GM12864 (cell line): ENCODE measurements at regions not wholly inside any gene's neighbourhood (a gene's known extent, or its start where the extent isn't known, plus 50 kb on each side); places are given as distances from the start of the nearest gene placed in this dataset.

ENCODE experiments used
- DNase-seq: peaks from one replicate; pipeline ENCODE4 v3.0.0-alpha.2; 2011; ENCODE audit warnings: low read depth
- H3K4me3 ChIP-seq: 2 replicates; pipeline ENCODE4 v1.5.1; 2011; ENCODE audit warnings: mild to moderate bottlenecking, low read depth, low read length, control low read depth
- TF ChIP-seq, protein P1 (sequence below): IDR thresholded peaks from 2 replicates; pipeline ENCODE4 v1.5.1; 2011; ENCODE audit warnings: low read depth, mild to moderate bottlenecking, moderate library complexity, low read length, control low read depth, inconsistent platforms; ENCODE audit errors: missing control alignments

DNA sequence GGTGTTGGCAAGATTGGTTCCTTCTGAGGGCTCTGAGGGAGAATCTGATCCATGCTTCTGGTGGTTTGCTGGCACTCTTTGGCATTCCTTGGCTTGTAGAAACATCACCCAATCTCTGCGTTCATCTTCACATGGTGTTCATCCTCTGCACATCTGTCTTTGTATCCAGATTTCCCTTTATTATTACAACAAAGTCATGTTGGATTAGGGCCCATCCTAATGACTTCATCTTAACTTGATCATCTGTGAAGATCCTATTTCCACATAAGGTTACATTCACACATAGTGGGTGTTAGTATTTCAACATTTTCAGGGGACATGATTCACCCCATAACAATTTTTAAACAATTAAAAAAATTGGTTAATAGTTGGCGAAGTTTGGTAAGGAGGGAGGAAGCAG lies 177.4 kb upstream of the CWC22 start:
- DNase-seq: no peak
- TF ChIP-seq, protein P1, sequence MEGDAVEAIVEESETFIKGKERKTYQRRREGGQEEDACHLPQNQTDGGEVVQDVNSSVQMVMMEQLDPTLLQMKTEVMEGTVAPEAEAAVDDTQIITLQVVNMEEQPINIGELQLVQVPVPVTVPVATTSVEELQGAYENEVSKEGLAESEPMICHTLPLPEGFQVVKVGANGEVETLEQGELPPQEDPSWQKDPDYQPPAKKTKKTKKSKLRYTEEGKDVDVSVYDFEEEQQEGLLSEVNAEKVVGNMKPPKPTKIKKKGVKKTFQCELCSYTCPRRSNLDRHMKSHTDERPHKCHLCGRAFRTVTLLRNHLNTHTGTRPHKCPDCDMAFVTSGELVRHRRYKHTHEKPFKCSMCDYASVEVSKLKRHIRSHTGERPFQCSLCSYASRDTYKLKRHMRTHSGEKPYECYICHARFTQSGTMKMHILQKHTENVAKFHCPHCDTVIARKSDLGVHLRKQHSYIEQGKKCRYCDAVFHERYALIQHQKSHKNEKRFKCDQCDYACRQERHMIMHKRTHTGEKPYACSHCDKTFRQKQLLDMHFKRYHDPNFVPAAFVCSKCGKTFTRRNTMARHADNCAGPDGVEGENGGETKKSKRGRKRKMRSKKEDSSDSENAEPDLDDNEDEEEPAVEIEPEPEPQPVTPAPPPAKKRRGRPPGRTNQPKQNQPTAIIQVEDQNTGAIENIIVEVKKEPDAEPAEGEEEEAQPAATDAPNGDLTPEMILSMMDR: no peak
- H3K4me3 ChIP-seq: no peak overlapping the region

DNA sequence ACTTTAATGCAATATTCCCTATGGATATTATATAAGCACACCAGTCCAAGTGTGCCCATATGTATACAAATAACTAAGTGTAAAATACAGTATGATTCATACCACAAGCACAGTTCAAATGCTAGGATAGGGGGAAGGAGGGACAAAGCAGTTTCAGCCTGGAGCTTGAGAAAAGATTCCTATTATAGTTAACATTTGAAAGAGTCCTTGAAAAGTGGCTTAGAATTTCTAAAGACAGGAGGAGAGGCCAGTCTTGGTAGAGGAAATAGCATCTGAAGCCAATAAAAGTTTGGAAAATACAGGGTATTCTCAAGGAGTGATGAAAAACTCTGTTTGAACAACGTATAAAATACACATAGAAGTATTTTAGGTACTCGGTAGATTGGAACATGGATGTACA lies 173.4 kb upstream of the CWC22 start:
- no peak overlapping the region for H3K4me3 ChIP-seq
- DNase-seq: no peak
- TF ChIP-seq, protein P1: no peak

DNA sequence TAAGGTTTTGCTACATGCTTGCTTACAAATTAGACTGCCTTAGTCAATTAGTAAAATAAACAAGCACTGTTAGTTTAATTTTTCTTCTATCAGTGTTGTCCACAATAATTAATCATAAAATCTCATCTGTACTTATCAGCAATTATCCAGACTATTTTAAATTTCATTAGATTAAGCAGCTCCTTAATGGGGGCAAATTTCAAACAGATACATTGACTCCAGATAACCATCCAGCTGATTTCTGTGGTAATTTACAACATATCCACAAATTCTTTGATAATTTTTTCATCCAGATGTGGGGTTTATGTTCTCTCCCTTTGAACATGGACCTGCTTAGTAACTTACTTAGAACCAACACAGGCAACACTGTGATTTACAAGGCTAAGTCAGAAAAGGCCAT lies 170.4 kb upstream of the CWC22 start:
- H3K4me3 ChIP-seq: no peak overlapping the region
- no peak for DNase-seq
- TF ChIP-seq, protein P1: no peak

DNA sequence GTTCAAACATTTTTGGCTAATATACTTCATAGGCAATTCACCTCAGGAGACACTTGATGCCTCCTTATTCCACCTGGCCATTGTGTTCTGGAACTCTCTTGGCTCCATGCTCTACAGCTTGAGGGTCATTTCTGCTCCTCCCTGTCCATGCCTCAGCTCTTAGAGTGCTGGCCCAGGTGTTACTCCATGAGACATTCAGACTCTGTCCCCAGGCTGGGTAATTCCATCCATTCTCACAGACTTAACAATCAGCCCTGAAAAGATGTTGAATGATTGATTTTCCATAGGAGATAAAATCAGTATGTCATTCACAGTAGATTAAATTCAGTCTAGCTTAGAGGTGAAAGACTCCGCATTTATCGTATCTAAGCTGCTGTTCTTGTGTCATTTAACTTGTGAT lies 168.6 kb upstream of the CWC22 start:
- DNase-seq: no peak
- H3K4me3 ChIP-seq: no peak overlapping the region

DNA sequence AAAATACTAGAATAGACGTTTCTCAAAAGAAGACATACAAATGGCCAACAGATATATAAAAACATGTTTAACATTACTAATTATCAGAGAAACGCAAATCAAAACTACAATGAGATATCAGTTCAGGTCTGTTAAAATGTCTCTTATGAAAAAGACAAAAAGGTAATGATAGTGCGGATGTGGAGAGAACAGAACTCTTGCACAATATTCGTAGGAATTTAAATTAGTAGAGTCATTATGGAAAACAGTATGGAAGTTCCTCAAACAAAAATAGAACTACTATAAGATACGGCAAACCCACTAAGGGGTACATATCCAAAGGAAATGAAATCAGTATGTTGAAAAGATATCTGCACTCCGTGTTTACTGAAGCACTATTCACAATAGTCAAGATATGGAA lies 167.5 kb upstream of the CWC22 start:
- TF ChIP-seq, protein P1: no peak
- no peak for DNase-seq
- no peak overlapping the region for H3K4me3 ChIP-seq

More for the DNA sequence above, 168.6 kb upstream of the CWC22 start:
- TF ChIP-seq, protein P1: no peak

DNA sequence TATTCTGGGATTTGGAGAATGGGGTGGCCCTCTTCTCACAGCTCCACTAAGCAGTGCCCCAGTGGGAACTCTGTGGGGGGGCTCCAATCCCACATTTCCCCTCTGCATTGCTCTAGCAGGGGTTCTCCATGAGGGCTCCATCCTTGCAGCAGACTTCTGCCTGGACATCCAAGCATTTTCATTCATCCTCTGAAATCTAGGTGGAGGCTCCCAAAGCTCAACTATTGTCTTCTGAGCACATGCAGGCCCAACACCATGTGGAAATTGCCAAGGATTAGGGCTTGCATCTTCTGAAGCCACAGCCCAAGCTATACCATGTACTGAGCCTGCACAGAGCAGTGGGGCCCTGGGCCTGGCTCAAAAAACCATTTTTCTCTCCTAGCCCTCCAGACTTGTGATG lies 162.4 kb upstream of the CWC22 start:
- no peak for DNase-seq
- TF ChIP-seq, protein P1: no peak
- H3K4me3 ChIP-seq: no peak overlapping the region

DNA sequence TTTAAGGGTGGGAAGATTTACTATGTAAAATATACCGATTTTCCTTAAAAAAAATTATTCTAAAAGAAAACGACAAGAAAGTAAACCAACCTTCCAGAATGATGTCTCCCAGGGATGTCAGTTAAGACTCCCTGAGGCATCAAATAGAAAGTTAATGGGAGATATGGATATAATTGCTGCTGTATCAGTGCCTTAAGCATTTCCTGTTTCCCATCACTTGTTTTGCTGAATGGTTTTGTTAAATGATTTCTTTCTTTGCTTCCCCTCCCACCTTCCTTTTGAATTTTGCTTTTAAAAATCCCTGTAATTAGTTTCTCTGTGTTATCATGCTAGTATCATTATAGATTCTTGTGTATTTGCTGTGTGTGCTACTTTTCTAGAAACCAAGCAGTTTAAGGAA lies 154.3 kb upstream of the CWC22 start:
- TF ChIP-seq, protein P1: no peak
- no peak for DNase-seq

More for the DNA sequence above, 154.3 kb upstream of the CWC22 start:
- H3K4me3 ChIP-seq: no peak overlapping the region
